A673 (cell line): ENCODE measurements at regions not wholly inside any gene's neighbourhood (a gene's known extent, or its start where the extent isn't known, plus 50 kb on each side); places are given as distances from the start of the nearest gene placed in this dataset.

Source experiments
- BruUV-seq: library from RNA; stranded (reverse); fragments of 400-500 nt; replicated peaks from 2 replicates; lab custom pipeline; 2021; lab: Mats Ljungman, UMichigan
- CTCF ChIA-PET: fragments of 300-600 bp; sonication (Branson Sonifier 250); formaldehyde crosslinking; loops from one replicate; lab custom pipeline; 2022; ENCODE audit warnings: antibody characterized with exemption; lab: Charles Lee
- POLR2A ChIA-PET: fragments of 300-600 bp; sonication (Branson Sonifier 250); formaldehyde crosslinking; loops from one replicate; lab custom pipeline; 2022; ENCODE audit warnings: antibody characterized with exemption; ENCODE audit not compliant: low non-redundant PET; lab: Charles Lee
- DNase-seq: peaks from one replicate; pipeline ENCODE4 v3.0.0-alpha.2; 2015; ENCODE audit warnings: low spot score
- H3K27ac ChIP-seq: fragments of 200-600 bp; sonication (generic); 2 replicates; pipeline ENCODE4 v1.5.1; 2016; ENCODE audit warnings: mixed run types, low read depth, mild to moderate bottlenecking, mixed read lengths, antibody characterized with exemption, low read length; ENCODE audit not compliant: poor library complexity, severe bottlenecking
- H3K27me3 ChIP-seq: fragments of 200-600 bp; sonication (generic); replicated peaks from 2 replicates; pipeline ENCODE4 v1.6.1; 2017; ENCODE audit warnings: mixed run types, low read depth, mild to moderate bottlenecking, mixed read lengths, antibody characterized with exemption, low read length; ENCODE audit not compliant: insufficient read depth, poor library complexity
- H3K36me3 ChIP-seq: fragments of 200-600 bp; sonication (generic); 2 replicates; pipeline ENCODE4 v1.6.1; 2016; ENCODE audit warnings: mixed run types, mild to moderate bottlenecking, mixed read lengths, antibody characterized with exemption, low read length; ENCODE audit not compliant: insufficient read depth, poor library complexity, severe bottlenecking
- H3K4me1 ChIP-seq: fragments of 200-600 bp; sonication (generic); 2 replicates; pipeline ENCODE4 v1.6.1; 2017; ENCODE audit warnings: mixed run types, mild to moderate bottlenecking, mixed read lengths, antibody characterized with exemption, low read length; ENCODE audit not compliant: insufficient read depth, poor library complexity, severe bottlenecking
- H3K4me3 ChIP-seq: fragments of 200-600 bp; sonication (generic); 2 replicates; pipeline ENCODE4 v1.5.1; 2016; ENCODE audit warnings: low read depth, mixed run types, mild to moderate bottlenecking, mixed read lengths, low read length; ENCODE audit not compliant: poor library complexity, severe bottlenecking
- H3K9me3 ChIP-seq: fragments of 200-600 bp; sonication (generic); 2 replicates; pipeline ENCODE4 v1.6.1; 2016; ENCODE audit warnings: mixed run types, low read depth, mild to moderate bottlenecking, mixed read lengths, antibody characterized with exemption, low read length; ENCODE audit not compliant: poor library complexity, severe bottlenecking
- EZH2 ChIP-seq: fragments of 200-600 bp; sonication (generic); IDR thresholded peaks from 2 replicates; pipeline ENCODE4 v1.6.1; 2017; ENCODE audit warnings: borderline replicate concordance, low read depth, mild to moderate bottlenecking, mixed read lengths, antibody characterized with exemption, low read length; ENCODE audit not compliant: poor library complexity, severe bottlenecking
- intact Hi-C: fragments of 100-400 bp; cut with micrococcal nuclease; formaldehyde crosslinking; loops from one replicate; pipeline ENCODE4 v1.10.0; 2022; ENCODE audit not compliant: unreplicated experiment
- TF ChIP-seq, protein P1 (sequence below): fragments of 300-800, 200-600 bp; sonication (generic); conservative IDR thresholded peaks from 2 replicates; pipeline ENCODE4 v1.5.1; 2017; ENCODE audit warnings: low read depth, mild to moderate bottlenecking, antibody characterized with exemption, low read length, moderate library complexity, mixed read lengths

DNA sequence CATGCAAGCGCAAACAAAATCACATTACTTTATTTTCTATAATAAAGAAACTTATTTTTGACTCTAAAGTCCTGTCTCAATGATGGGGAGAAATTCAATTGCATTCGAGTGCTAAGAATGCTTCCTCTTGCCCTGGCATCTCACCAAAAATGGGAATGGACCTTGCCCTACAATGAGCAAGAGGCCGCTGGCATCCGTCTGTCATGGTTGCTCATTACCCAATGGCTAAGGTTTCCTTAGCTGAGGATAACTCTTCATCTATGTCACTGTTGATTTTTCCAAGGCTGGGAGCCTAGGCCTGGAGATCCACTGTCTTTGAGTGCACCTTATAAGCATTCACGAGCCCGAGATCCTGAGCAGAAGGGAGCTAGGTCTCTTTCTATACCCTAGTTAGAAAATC, 471.3 kb upstream of the NRSN1 start:
- no peak overlapping the region for H3K4me3 ChIP-seq
- no peaks in the 10 kb centered on the region for H3K9me3 ChIP-seq
- H3K4me1 ChIP-seq: peaks cover 15% of the 10 kb centered on the region
- no TSS peak for BruUV-seq
- no peak for DNase-seq
- CTCF ChIA-PET: no interaction called here
- POLR2A ChIA-PET: no interaction called here
- no peaks in the 10 kb centered on the region for H3K27me3 ChIP-seq
- TF ChIP-seq EZH2: no peak
- TF ChIP-seq, protein P1, sequence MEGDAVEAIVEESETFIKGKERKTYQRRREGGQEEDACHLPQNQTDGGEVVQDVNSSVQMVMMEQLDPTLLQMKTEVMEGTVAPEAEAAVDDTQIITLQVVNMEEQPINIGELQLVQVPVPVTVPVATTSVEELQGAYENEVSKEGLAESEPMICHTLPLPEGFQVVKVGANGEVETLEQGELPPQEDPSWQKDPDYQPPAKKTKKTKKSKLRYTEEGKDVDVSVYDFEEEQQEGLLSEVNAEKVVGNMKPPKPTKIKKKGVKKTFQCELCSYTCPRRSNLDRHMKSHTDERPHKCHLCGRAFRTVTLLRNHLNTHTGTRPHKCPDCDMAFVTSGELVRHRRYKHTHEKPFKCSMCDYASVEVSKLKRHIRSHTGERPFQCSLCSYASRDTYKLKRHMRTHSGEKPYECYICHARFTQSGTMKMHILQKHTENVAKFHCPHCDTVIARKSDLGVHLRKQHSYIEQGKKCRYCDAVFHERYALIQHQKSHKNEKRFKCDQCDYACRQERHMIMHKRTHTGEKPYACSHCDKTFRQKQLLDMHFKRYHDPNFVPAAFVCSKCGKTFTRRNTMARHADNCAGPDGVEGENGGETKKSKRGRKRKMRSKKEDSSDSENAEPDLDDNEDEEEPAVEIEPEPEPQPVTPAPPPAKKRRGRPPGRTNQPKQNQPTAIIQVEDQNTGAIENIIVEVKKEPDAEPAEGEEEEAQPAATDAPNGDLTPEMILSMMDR: no peak
- intact Hi-C loops: no loop called here
- no peak overlapping the region for H3K27ac ChIP-seq
- H3K36me3 ChIP-seq: no peaks in the 10 kb centered on the region

DNA sequence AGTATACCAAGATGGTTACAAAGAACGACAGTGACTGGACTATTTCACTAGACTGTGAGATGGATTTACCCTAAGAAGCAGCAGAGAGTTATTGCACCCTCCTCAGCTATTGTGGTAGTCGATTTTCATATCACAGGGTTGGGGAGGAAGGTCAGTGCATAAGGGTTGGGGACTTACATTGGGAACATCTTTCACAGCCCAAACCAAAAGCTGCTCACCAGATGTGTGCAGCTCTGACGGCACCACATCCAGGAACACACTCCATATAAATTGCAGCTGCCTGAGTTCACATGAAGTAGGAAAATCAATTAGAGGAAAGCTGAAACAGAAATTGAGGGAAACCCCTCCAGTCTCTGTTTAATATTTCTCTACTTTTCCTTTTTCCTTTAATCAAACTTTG, 470.5 kb upstream of the NRSN1 start:
- no peak overlapping the region for H3K27ac ChIP-seq
- intact Hi-C loops: no loop called here
- CTCF ChIA-PET: no interaction called here

DNA sequence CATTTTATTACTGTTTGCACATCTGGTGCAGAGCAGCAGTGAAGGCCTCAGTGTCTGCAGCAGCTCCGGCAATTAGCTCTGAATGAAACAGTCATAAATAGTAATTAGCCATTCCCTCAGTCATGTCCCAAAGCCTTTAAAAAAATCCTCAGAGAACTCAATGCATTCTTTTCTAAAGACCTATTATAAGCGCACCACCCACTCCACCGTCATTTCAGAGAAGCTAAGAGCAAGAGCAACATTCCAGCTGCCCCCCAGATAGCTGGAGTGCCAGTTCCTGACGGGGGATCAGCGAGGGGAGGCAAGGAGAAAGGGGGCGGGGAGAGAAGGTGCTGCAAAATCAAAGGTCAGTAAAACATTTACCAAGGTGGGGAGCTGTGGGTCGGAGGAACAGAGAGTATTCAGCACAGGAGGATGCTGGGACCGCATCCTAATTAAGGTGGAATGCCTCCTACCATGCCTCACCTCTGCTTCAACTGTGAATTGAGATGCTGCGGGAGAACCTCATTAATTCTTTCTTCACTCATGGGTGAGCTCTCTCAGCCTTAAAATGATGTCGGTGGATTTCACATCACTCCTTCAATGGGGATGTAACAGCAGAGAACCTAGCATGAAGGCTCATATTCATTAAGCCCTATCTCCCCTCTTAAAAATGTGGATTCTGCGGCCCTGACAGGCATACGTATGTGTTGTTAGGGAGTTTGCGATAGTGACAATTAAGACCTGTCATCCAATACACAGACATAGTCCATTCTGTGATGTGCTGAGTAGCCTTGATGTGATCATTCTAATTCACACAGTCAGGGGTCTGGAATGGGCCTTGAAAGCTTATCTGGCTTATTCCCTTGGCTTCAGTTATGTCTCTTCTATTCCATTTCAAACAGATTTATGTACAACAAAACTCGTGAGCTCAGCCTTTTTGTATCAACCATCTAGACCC, 469.5 kb upstream of the NRSN1 start:
- Histone ChIP-seq H3K4me3 (no peak overlapping the region), H3K9me3 (no peaks in the 10 kb centered on the region), H3K4me1 (peaks cover 16% of the 10 kb centered on the region), H3K27me3 (no peaks in the 10 kb centered on the region), H3K36me3 (no peaks in the 10 kb centered on the region), H3K27ac (no peak overlapping the region)
- intact Hi-C loops: no loop called here
- POLR2A ChIA-PET: no interaction called here
- TF ChIP-seq, protein P1: no peak
- TF ChIP-seq EZH2: no peak
- CTCF ChIA-PET: no interaction called here
- DNase-seq: peak; percentile 73
- no TSS peak for BruUV-seq

More for the DNA sequence above, 470.5 kb upstream of the NRSN1 start:
- POLR2A ChIA-PET: no interaction called here
- H3K36me3 ChIP-seq: no peaks in the 10 kb centered on the region
- H3K27me3 ChIP-seq: no peaks in the 10 kb centered on the region
- no peak for DNase-seq
- no peak for TF ChIP-seq EZH2
- TF ChIP-seq, protein P1: no peak
- no TSS peak for BruUV-seq
- H3K4me1 ChIP-seq: peaks cover 16% of the 10 kb centered on the region
- no peaks in the 10 kb centered on the region for H3K9me3 ChIP-seq
- no peak overlapping the region for H3K4me3 ChIP-seq
